IMR-90 (cell line): ENCODE measurements at regions not wholly inside any gene's neighbourhood (a gene's known extent, or its start where the extent isn't known, plus 50 kb on each side); places are given as distances from the start of the nearest gene placed in this dataset.

Source experiments
- ATAC-seq: fragments of 200-7000 bp; cut with Tn5 transposase; 2 replicates; pipeline ENCODE4 v1.9.1; 2020; ENCODE audit warnings: low read depth, mild to moderate bottlenecking, moderate library complexity
- BruUV-seq: library from RNA; stranded (reverse); fragments of 400-500 nt; replicated peaks from 2 replicates; lab custom pipeline; 2021; lab: Mats Ljungman, UMichigan
- CTCF ChIA-PET: fragments of 300-600 bp; formaldehyde crosslinking; extraction: SDS; loops from one replicate; lab custom pipeline; 2021; ENCODE audit warnings: antibody characterized with exemption; lab: Yijun Ruan, JAX
- POLR2A ChIA-PET: fragments of 300-600 bp; sonication (Branson Sonifier 250); formaldehyde crosslinking; loops from one replicate; lab custom pipeline; 2022; ENCODE audit warnings: antibody characterized with exemption; ENCODE audit not compliant: unreplicated experiment; lab: Charles Lee
- DNase-seq: peaks from one replicate; pipeline ENCODE4 v3.0.0; 2013
- H2AFZ ChIP-seq: replicated peaks from 2 replicates; pipeline ENCODE3; 2013; ENCODE audit warnings: low read length, mild to moderate bottlenecking; ENCODE audit not compliant: poor library complexity
- H2AK5ac ChIP-seq: 2 replicates; pipeline ENCODE4 v1.6.1; 2013; ENCODE audit warnings: low read depth, low read length, inconsistent platforms
- H2AK9ac ChIP-seq: replicated peaks from 2 replicates; pipeline ENCODE3; 2013; ENCODE audit warnings: mild to moderate bottlenecking, low read depth, low read length, moderate library complexity; ENCODE audit not compliant: poor library complexity
- H2BK120ac ChIP-seq: 2 replicates; pipeline ENCODE4 v1.6.1; 2013; ENCODE audit warnings: low read depth, low read length, inconsistent platforms
- H2BK15ac ChIP-seq: 3 replicates; pipeline ENCODE4 v1.6.1; 2013; ENCODE audit warnings: low read depth, low read length, inconsistent platforms
- H2BK20ac ChIP-seq: 2 replicates; pipeline ENCODE4 v1.6.1; 2013; ENCODE audit warnings: low read depth, mild to moderate bottlenecking, inconsistent platforms, low read length, moderate library complexity
- H2BK5ac ChIP-seq: 2 replicates; pipeline ENCODE4 v1.6.1; 2013; ENCODE audit warnings: mild to moderate bottlenecking, low read depth, low read length, inconsistent platforms; ENCODE audit not compliant: poor library complexity, severe bottlenecking
- H3K14ac ChIP-seq: replicated peaks from 2 replicates; pipeline ENCODE4 v1.6.1; 2013; ENCODE audit warnings: low read depth, low read length, inconsistent platforms
- H3K18ac ChIP-seq: 2 replicates; pipeline ENCODE4 v1.6.1; 2013; ENCODE audit warnings: low read depth, low read length, control low read depth
- H3K23ac ChIP-seq: 2 replicates; pipeline ENCODE4 v1.6.1; 2013; ENCODE audit warnings: low read depth, low read length, inconsistent platforms
- H3K27ac ChIP-seq: 2 replicates; pipeline ENCODE4 v1.5.1; 2013; ENCODE audit warnings: mild to moderate bottlenecking, control low read depth, low read length; ENCODE audit not compliant: insufficient read depth
- H3K27me3 ChIP-seq: 2 replicates; pipeline ENCODE4 v1.6.1; 2013; ENCODE audit warnings: low read length; ENCODE audit not compliant: control insufficient read depth, insufficient read depth
- H3K36me3 ChIP-seq: 2 replicates; pipeline ENCODE4 v1.6.1; 2013; ENCODE audit warnings: low read length, mixed read lengths; ENCODE audit not compliant: control insufficient read depth, insufficient read depth
- H3K4ac ChIP-seq: 2 replicates; pipeline ENCODE4 v1.6.1; 2013; ENCODE audit warnings: low read depth, low read length, inconsistent platforms
- H3K4me1 ChIP-seq: 2 replicates; pipeline ENCODE4 v1.6.1; 2013; ENCODE audit warnings: low read length, mixed read lengths; ENCODE audit not compliant: control insufficient read depth, insufficient read depth
- H3K4me2 ChIP-seq: 2 replicates; pipeline ENCODE4 v1.6.1; 2013; ENCODE audit warnings: low read depth, mild to moderate bottlenecking, control low read depth, low read length, moderate library complexity
- H3K4me3 ChIP-seq: 2 replicates; pipeline ENCODE4 v1.5.1; 2013; ENCODE audit warnings: low read depth, mild to moderate bottlenecking, control low read depth, low read length, moderate library complexity; ENCODE audit not compliant: insufficient read depth
- H3K56ac ChIP-seq: 2 replicates; pipeline ENCODE4 v1.6.1; 2013; ENCODE audit warnings: low read length, inconsistent platforms; ENCODE audit not compliant: insufficient read depth; ENCODE audit errors: extremely low read depth
- H3K79me1 ChIP-seq, 2 experiments: 2 replicates each; pipeline ENCODE4 v1.6.1; 2013; ENCODE audit warnings: low read length in 2 of 2, inconsistent platforms in 1 of 2, low read depth in 1 of 2
- H3K9ac ChIP-seq: 2 replicates; pipeline ENCODE4 v1.6.1; 2013; ENCODE audit warnings: low read depth, low read length, control low read depth
- H3K9me1 ChIP-seq: 2 replicates; pipeline ENCODE4 v1.6.1; 2013; ENCODE audit warnings: low read length, inconsistent platforms; ENCODE audit not compliant: insufficient read depth
- H3K9me3 ChIP-seq: 2 replicates; pipeline ENCODE4 v1.6.1; 2013; ENCODE audit warnings: low read length; ENCODE audit not compliant: control insufficient read depth, insufficient read depth
- H4K20me1 ChIP-seq: 2 replicates; pipeline ENCODE4 v1.6.1; 2013; ENCODE audit warnings: low read length, inconsistent platforms; ENCODE audit not compliant: insufficient read depth
- H4K5ac ChIP-seq: 2 replicates; pipeline ENCODE4 v1.6.1; 2013; ENCODE audit warnings: mild to moderate bottlenecking, low read depth, low read length, control low read depth
- H4K8ac ChIP-seq, 2 experiments: 2 replicates each; pipeline ENCODE4 v1.6.1; 2013; ENCODE audit warnings: low read depth in 2 of 2, low read length in 2 of 2, control low read depth in 1 of 2, inconsistent platforms in 1 of 2
- H4K91ac ChIP-seq: 2 replicates; pipeline ENCODE4 v1.6.1; 2013; ENCODE audit warnings: low read depth, low read length, inconsistent platforms; ENCODE audit not compliant: insufficient read depth
- BHLHE40 ChIP-seq: fragments of 150-350 bp; IDR thresholded peaks from 2 replicates; pipeline ENCODE4 v1.6.1; 2016; ENCODE audit warnings: mild to moderate bottlenecking, low read depth, low read length
- CEBPB ChIP-seq: IDR thresholded peaks from 2 replicates; pipeline ENCODE4 v1.6.1; 2012; ENCODE audit warnings: low read depth, low read length, improper control_type of control experiment
- CHD1 ChIP-seq: IDR thresholded peaks from 2 replicates; pipeline ENCODE4 v1.6.1; 2012; ENCODE audit warnings: low read depth, low read length, improper control_type of control experiment
- ELK1 ChIP-seq: fragments of 150-350 bp; IDR thresholded peaks from 2 replicates; pipeline ENCODE4 v1.6.1; 2016; ENCODE audit warnings: low read depth, mild to moderate bottlenecking, low read length, moderate library complexity, borderline replicate concordance
- FOS ChIP-seq: fragments of 150-350 bp; IDR thresholded peaks from 2 replicates; pipeline ENCODE4 v1.6.1; 2016; ENCODE audit warnings: low read depth, low read length
- MAFK ChIP-seq: IDR thresholded peaks from 2 replicates; pipeline ENCODE4 v1.6.1; 2012; ENCODE audit warnings: low read depth, low read length, improper control_type of control experiment
- MAZ ChIP-seq: IDR thresholded peaks from 2 replicates; pipeline ENCODE4 v1.6.1; 2012; ENCODE audit warnings: low read depth, mild to moderate bottlenecking, low read length, improper control_type of control experiment, moderate library complexity, borderline replicate concordance
- MXI1 ChIP-seq: IDR thresholded peaks from 2 replicates; pipeline ENCODE4 v1.6.1; 2012; ENCODE audit warnings: low read depth, mild to moderate bottlenecking, low read length, moderate library complexity, borderline replicate concordance
- NFE2L2 ChIP-seq: fragments of 150-350 bp; IDR thresholded peaks from 2 replicates; pipeline ENCODE4 v1.6.1; 2016; ENCODE audit warnings: low read depth, mild to moderate bottlenecking, low read length
- POLR2A ChIP-seq: IDR thresholded peaks from 2 replicates; pipeline ENCODE4 v1.6.1; 2012; ENCODE audit warnings: mild to moderate bottlenecking, low read depth, low read length
- RAD21 ChIP-seq: IDR thresholded peaks from 2 replicates; pipeline ENCODE4 v1.6.1; 2012; ENCODE audit warnings: low read length, improper control_type of control experiment
- RCOR1 ChIP-seq: IDR thresholded peaks from 2 replicates; pipeline ENCODE4 v1.6.1; 2012; ENCODE audit warnings: mild to moderate bottlenecking, low read length, improper control_type of control experiment; ENCODE audit not compliant: insufficient replicate concordance
- RFX5 ChIP-seq: IDR thresholded peaks from 2 replicates; pipeline ENCODE4 v1.8.0; 2012; ENCODE audit warnings: low read depth, mild to moderate bottlenecking, low read length, moderate library complexity
- SMC3 ChIP-seq: fragments of 150-350 bp; IDR thresholded peaks from 2 replicates; pipeline ENCODE4 v1.6.1; 2016; ENCODE audit warnings: low read depth, mild to moderate bottlenecking, antibody characterized with exemption, low read length, moderate library complexity
- WGBS, 2 experiments: methylation state at CpG; one replicate each; pipeline versions ENCODE4 v1.1.5 to v1.1.7; 2013; ENCODE audit warnings: missing lambda C conversion rate in 2 of 2; ENCODE audit not compliant: insufficient read length in 1 of 2; ENCODE audit errors: extremely low coverage in 2 of 2; 5-methylcytosine and 5-hydroxymethylcytosine counted together
- dilution Hi-C: fragments of 300-500 bp; cut with HindIII; formaldehyde crosslinking; loops from one replicate; pipeline ENCODE4 v1.14.3; 2018; ENCODE audit warnings: low sequenced_read_pairs; ENCODE audit not compliant: unreplicated experiment
- in situ Hi-C: fragments of 300-500 bp; cut with MboI; formaldehyde crosslinking; loops from 3 replicates; pipeline ENCODE4 v1.14.3; 2019; ENCODE audit warnings: low sequenced_read_pairs, inconsistent platforms, mixed read lengths
- intact Hi-C: fragments of 100-400 bp; cut with micrococcal nuclease; formaldehyde crosslinking; loops from 2 replicates; pipeline ENCODE4 v1.10.0; 2022
- TF ChIP-seq, protein P1 (sequence below): fragments of 150-350 bp; IDR thresholded peaks from 2 replicates; pipeline ENCODE4 v1.6.1; 2017; ENCODE audit warnings: mild to moderate bottlenecking, antibody characterized with exemption, low read length, low read depth
- TF ChIP-seq, protein P2 (sequence below): conservative IDR thresholded peaks from 2 replicates; pipeline ENCODE4 v1.5.1; 2012; ENCODE audit warnings: mild to moderate bottlenecking, low read depth, low read length, improper control_type of control experiment

GRCh38 chr2:83224591-83225200, 1234.4 kb downstream of the SUCLG1 start:
- no peak overlapping the region for H4K91ac ChIP-seq
- DNase-seq (no peak), ATAC-seq (no peak)
- no peak overlapping the region for H2AK9ac ChIP-seq
- no peak overlapping the region for H2BK5ac ChIP-seq
- H3K18ac ChIP-seq = no peak overlapping the region
- H2AFZ ChIP-seq = no peak overlapping the region
- WGBS, 2 experiments = no CpG with 5 or more reads among the region's 5 CpGs
- no peaks in the 10 kb centered on the region for H3K79me1 ChIP-seq
- H4K5ac ChIP-seq = no peak overlapping the region
- no peaks in the 10 kb centered on the region for H3K27me3 ChIP-seq
- BruUV-seq = no TSS peak
- no peak overlapping the region for H2AK5ac ChIP-seq
- no peak overlapping the region for H2BK20ac ChIP-seq
- ChIA-PET POLR2A (no interaction called here), CTCF (no interaction called here)
- no peak overlapping the region for H3K23ac ChIP-seq
- H2BK15ac ChIP-seq = no peak overlapping the region
- intact Hi-C loops = no loop called here
- no peak overlapping the region for H3K14ac ChIP-seq
- H4K20me1 ChIP-seq = no peaks in the 10 kb centered on the region
- H3K9me1 ChIP-seq = no peaks in the 10 kb centered on the region
- no peaks in the 10 kb centered on the region for H3K9me3 ChIP-seq
- no peak overlapping the region for H3K4me3 ChIP-seq
- H3K4me2 ChIP-seq = no peak overlapping the region
- no peak overlapping the region for H3K9ac ChIP-seq
- no peak overlapping the region for H3K27ac ChIP-seq
- dilution Hi-C loops = no loop called here
- no peak overlapping the region for H3K4ac ChIP-seq
- no peak overlapping the region for H3K56ac ChIP-seq
- no peaks in the 10 kb centered on the region for H3K4me1 ChIP-seq
- H3K36me3 ChIP-seq = no peaks in the 10 kb centered on the region
- H2BK120ac ChIP-seq = no peak overlapping the region
- no peak overlapping the region for H4K8ac ChIP-seq
- in situ Hi-C loops = loop anchor here (25.0 kb wide), 1 partner anchor 87 kb away; no protein-coding TSS in a partner anchor
- TF ChIP-seq POLR2A = no peak
- no peak for TF ChIP-seq MAFK
- TF ChIP-seq RAD21 = no peak
- TF ChIP-seq, protein P1, sequence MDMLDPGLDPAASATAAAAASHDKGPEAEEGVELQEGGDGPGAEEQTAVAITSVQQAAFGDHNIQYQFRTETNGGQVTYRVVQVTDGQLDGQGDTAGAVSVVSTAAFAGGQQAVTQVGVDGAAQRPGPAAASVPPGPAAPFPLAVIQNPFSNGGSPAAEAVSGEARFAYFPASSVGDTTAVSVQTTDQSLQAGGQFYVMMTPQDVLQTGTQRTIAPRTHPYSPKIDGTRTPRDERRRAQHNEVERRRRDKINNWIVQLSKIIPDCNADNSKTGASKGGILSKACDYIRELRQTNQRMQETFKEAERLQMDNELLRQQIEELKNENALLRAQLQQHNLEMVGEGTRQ = no peak
- no peak for TF ChIP-seq MAZ
- no peak for TF ChIP-seq ELK1
- no peak for TF ChIP-seq RFX5
- TF ChIP-seq SMC3 = no peak
- no peak for TF ChIP-seq CEBPB
- no peak for TF ChIP-seq CHD1
- TF ChIP-seq, protein P2, sequence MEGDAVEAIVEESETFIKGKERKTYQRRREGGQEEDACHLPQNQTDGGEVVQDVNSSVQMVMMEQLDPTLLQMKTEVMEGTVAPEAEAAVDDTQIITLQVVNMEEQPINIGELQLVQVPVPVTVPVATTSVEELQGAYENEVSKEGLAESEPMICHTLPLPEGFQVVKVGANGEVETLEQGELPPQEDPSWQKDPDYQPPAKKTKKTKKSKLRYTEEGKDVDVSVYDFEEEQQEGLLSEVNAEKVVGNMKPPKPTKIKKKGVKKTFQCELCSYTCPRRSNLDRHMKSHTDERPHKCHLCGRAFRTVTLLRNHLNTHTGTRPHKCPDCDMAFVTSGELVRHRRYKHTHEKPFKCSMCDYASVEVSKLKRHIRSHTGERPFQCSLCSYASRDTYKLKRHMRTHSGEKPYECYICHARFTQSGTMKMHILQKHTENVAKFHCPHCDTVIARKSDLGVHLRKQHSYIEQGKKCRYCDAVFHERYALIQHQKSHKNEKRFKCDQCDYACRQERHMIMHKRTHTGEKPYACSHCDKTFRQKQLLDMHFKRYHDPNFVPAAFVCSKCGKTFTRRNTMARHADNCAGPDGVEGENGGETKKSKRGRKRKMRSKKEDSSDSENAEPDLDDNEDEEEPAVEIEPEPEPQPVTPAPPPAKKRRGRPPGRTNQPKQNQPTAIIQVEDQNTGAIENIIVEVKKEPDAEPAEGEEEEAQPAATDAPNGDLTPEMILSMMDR = no peak
- TF ChIP-seq RCOR1 = no peak
- TF ChIP-seq NFE2L2 = no peak
- no peak for TF ChIP-seq BHLHE40
- TF ChIP-seq MXI1 = no peak
- TF ChIP-seq FOS = no peak
